K562 (cell line): ENCODE measurements at regions not wholly inside any gene's neighbourhood (a gene's known extent, or its start where the extent isn't known, plus 50 kb on each side); places are given as distances from the start of the nearest gene placed in this dataset.

ENCODE experiments used
- C11orf30 ChIP-seq: fragments of 450-650 bp; IDR thresholded peaks from 2 replicates; pipeline ENCODE4 v1.6.1; 2016; ENCODE audit warnings: low read depth, mild to moderate bottlenecking
- CAMTA2 ChIP-seq: fragments of 250-450 bp; sonication (Bioruptor Pico); conservative IDR thresholded peaks from 2 replicates; pipeline ENCODE4 v1.5.1; 2022
- CSDE1 ChIP-seq, 2 experiments: fragments of 450-650 bp; IDR thresholded peaks; 2 replicates each; pipeline ENCODE4 v1.6.1; 2016; ENCODE audit warnings: mild to moderate bottlenecking in 1 of 2
- EWSR1 ChIP-seq: fragments of 450-650 bp; IDR thresholded peaks from 2 replicates; pipeline ENCODE4 v1.6.1; 2018; ENCODE audit warnings: borderline replicate concordance, mild to moderate bottlenecking, low read depth, moderate library complexity; ENCODE audit not compliant: partially characterized antibody
- GTF2F1 ChIP-seq: IDR thresholded peaks from 2 replicates; pipeline ENCODE4 v1.6.1; 2011; ENCODE audit warnings: low read depth, low read length, improper control_type of control experiment
- KLF13 ChIP-seq: fragments of 450-650 bp; IDR thresholded peaks from 2 replicates; pipeline ENCODE4 v1.6.1; 2016; ENCODE audit warnings: missing genetic modification characterization, low read depth, mild to moderate bottlenecking, missing compliant biosample characterization, moderate library complexity, borderline replicate concordance
- MAFF ChIP-seq: IDR thresholded peaks from 2 replicates; pipeline ENCODE4 v1.6.1; 2012; ENCODE audit warnings: low read length, improper control_type of control experiment
- MAFG ChIP-seq: fragments of 450-650 bp; conservative IDR thresholded peaks from 2 replicates; pipeline ENCODE4 v1.6.1; 2016; ENCODE audit warnings: missing genetic modification characterization, missing compliant biosample characterization
- MAFK ChIP-seq: IDR thresholded peaks from 2 replicates; pipeline ENCODE4 v1.6.1; 2011; ENCODE audit warnings: low read length, improper control_type of control experiment
- NR2C2 ChIP-seq, 2 experiments: fragments of 200-800 bp in 1 of 2; sonication (Bioruptor generic) in 1 of 2; sonication (generic) in 1 of 2; formaldehyde crosslinking in 1 of 2; IDR thresholded peaks; 2 replicates each; pipeline versions ENCODE4 v1.6.1 to v1.8.0; 2016 to 2022; ENCODE audit warnings: mild to moderate bottlenecking in 1 of 2, missing compliant biosample characterization in 1 of 2, missing genetic modification characterization in 1 of 2, missing genetic modification reagents in 1 of 2
- POLR2AphosphoS5 ChIP-seq: IDR thresholded peaks from 2 replicates; pipeline ENCODE4 v1.6.1; 2011; ENCODE audit warnings: mild to moderate bottlenecking, low read depth, low read length, moderate library complexity; ENCODE audit not compliant: control insufficient read depth, insufficient read depth
- RFX7 ChIP-seq: fragments of 250-450 bp; sonication (Bioruptor Pico); IDR thresholded peaks from 2 replicates; pipeline ENCODE4 v1.5.1; 2021; ENCODE audit warnings: mild to moderate bottlenecking
- RNF2 ChIP-seq: sonication (generic); IDR thresholded peaks from 2 replicates; pipeline ENCODE4 v1.6.1; 2016
- TAL1 ChIP-seq: fragments of 450-650 bp; IDR thresholded peaks from 2 replicates; pipeline ENCODE4 v1.6.1; 2016; ENCODE audit warnings: mild to moderate bottlenecking
- U2AF2 ChIP-seq: fragments of 200-400 bp; formaldehyde crosslinking; optimal IDR thresholded peaks from 2 replicates; pipeline ENCODE3; 2017; ENCODE audit warnings: low read depth, mild to moderate bottlenecking, low read length
- ZNF133 ChIP-seq: fragments of 250-450 bp; sonication (Bioruptor Pico); IDR thresholded peaks from 2 replicates; pipeline ENCODE4 v1.4.0; 2020; ENCODE audit warnings: mild to moderate bottlenecking
- ZNF165 ChIP-seq: fragments of 250-450 bp; sonication (Bioruptor Pico); IDR thresholded peaks from 2 replicates; pipeline ENCODE4 v1.4.0; 2020; ENCODE audit warnings: borderline replicate concordance
- ZNF175 ChIP-seq: fragments of 200-800 bp; sonication (Bioruptor generic); IDR thresholded peaks from 2 replicates; pipeline ENCODE4 v1.6.1; 2016; ENCODE audit warnings: low read depth, mild to moderate bottlenecking, missing genetic modification characterization, missing compliant biosample characterization
- ZNF197 ChIP-seq: fragments of 200-800 bp; sonication (Bioruptor generic); IDR thresholded peaks from 2 replicates; pipeline ENCODE4 v1.6.1; 2016; ENCODE audit warnings: low read depth, missing genetic modification characterization, missing compliant biosample characterization
- ZNF507 ChIP-seq: conservative IDR thresholded peaks from 2 replicates; pipeline ENCODE4 v1.6.1; 2017; ENCODE audit warnings: missing genetic modification characterization, missing compliant biosample characterization
- TF ChIP-seq, protein P1 (sequence below): fragments of 250-450 bp; sonication (Bioruptor Pico); IDR thresholded peaks from 2 replicates; pipeline ENCODE4 v1.5.0; 2021

DNA sequence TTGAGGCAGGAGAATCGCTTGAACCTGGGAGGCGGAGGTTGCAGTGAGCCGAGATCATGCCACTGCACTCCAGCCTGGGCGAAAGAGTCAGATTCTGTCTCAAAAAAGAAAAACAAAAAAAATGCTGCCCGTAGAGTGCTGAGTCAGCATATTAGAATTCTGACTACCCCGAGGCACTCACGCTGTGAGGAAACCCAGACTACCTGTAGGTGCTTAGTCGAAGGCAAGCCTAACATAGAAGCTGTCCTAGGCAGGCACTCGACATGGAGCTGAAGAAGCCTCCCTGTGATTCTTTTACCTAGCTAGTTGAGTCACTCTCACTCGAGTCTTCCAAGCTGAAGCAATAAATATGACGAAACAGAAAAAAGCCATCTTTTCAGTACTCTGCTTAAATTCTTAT lies 1323.2 kb upstream of the DDX18 start (continued):
- TF ChIP-seq TAL1: no peak
- TF ChIP-seq RNF2: no peak
- TF ChIP-seq GTF2F1: no peak
- no peak for TF ChIP-seq EWSR1
- peak; percentile 92 for TF ChIP-seq MAFG (tag)
- TF ChIP-seq KLF13 (tag): no peak
- no peak for TF ChIP-seq NR2C2 (CRISPR knock-in tag; IDR thresholded peaks at IDR 0.05)
- TF ChIP-seq NR2C2 (tag; IDR thresholded peaks at IDR 0.05): no peak
- TF ChIP-seq ZNF507 (tag): no peak
- TF ChIP-seq MAFK: peak; percentile 98
- no peak for TF ChIP-seq RFX7 (CRISPR knock-in tag)
- no peak for TF ChIP-seq CSDE1 (IDR thresholded peaks at IDR 0.05)
- TF ChIP-seq C11orf30: peak; percentile 91
- no peak for TF ChIP-seq POLR2AphosphoS5
- TF ChIP-seq ZNF165 (CRISPR knock-in tag): no peak
- TF ChIP-seq CAMTA2 (CRISPR knock-in tag): no peak
- no peak for TF ChIP-seq U2AF2
- TF ChIP-seq MAFF: peak; percentile 95
- TF ChIP-seq ZNF133 (CRISPR knock-in tag): no peak
- no peak for TF ChIP-seq ZNF175
- TF ChIP-seq ZNF197 (CRISPR knock-in tag): no peak
- TF ChIP-seq, protein P1, sequence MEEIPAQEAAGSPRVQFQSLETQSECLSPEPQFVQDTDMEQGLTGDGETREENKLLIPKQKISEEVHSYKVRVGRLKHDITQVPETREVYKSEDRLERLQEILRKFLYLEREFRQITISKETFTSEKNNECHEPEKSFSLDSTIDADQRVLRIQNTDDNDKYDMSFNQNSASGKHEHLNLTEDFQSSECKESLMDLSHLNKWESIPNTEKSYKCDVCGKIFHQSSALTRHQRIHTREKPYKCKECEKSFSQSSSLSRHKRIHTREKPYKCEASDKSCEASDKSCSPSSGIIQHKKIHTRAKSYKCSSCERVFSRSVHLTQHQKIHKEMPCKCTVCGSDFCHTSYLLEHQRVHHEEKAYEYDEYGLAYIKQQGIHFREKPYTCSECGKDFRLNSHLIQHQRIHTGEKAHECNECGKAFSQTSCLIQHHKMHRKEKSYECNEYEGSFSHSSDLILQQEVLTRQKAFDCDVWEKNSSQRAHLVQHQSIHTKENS: no peak
- TF ChIP-seq, all 486 proteins: peak for 5
